ENCODE measurements at regions not wholly inside any gene's neighbourhood (a gene's known extent, or its start where the extent isn't known, plus 50 kb on each side); places are given as distances from the start of the nearest gene placed in this dataset.
A peak's percentile ranks its signal among the peaks of the same experiment; 100 is the strongest.

GRCh38 chr7:54111814-54112511, 430.2 kb upstream of the VSTM2A start:
- Histone ChIP-seq H2AFZ (ENCODE audit: low read length) (peak overlapping the region; percentile 26; the same call in 1 of the 2 replicates), H2BK5ac (ENCODE audit: low read depth, low read length) (no peak overlapping the region), H3K4me1 (replicated peaks in 1 of 4; ENCODE audit: control insufficient read depth in 3 of 4, insufficient read depth in 4 of 4, low read length in 3 of 4) (peaks cover 0 to 3% (median 0%) of the 10 kb centered on the region in 4 experiments; a peak in 1 of 7 replicates), H2BK120ac (replicated peaks; ENCODE audit: low read depth, low read length) (no peak overlapping the region), H4K20me1 (replicated peaks in 1 of 2; ENCODE audit: control insufficient read depth in 1 of 2, insufficient read depth in 2 of 2, low read length in 2 of 2) (no peaks in the 10 kb centered on the region), H3K14ac (ENCODE audit: insufficient read length) (no peak overlapping the region), H3K9ac (replicated peaks in 1 of 4; ENCODE audit: extremely low read depth in 1 of 4, low read depth in 3 of 4, low read length in 3 of 4) (no peak overlapping the region), H4K91ac (replicated peaks; ENCODE audit: insufficient read length, low read length) (no peak overlapping the region), H3K36me3 (ENCODE audit: control insufficient read depth in 2 of 4, insufficient read depth in 4 of 4, low read length in 3 of 4) (no peaks in the 10 kb centered on the region), H3K23me2 (ENCODE audit: low read depth, low read length) (no peaks in the 10 kb centered on the region), H3K4me3 (ENCODE audit: extremely low read depth in 1 of 4, insufficient read depth in 2 of 4, low read depth in 3 of 4, low read length in 4 of 4) (no peak overlapping the region), H3K27ac (ENCODE audit: low read depth, low read length) (no peak overlapping the region), H3K18ac (ENCODE audit: extremely low read depth, low read length) (no peak overlapping the region), H4K8ac (ENCODE audit: extremely low read depth, insufficient read depth, low read length) (no peak overlapping the region), H2BK20ac (ENCODE audit: low read length) (no peak overlapping the region), H2BK12ac (ENCODE audit: low read depth, low read length) (no peak overlapping the region), H3K79me2 (ENCODE audit: control insufficient read depth in 1 of 2, insufficient read depth in 2 of 2, low read length in 2 of 2) (no peaks in the 10 kb centered on the region), H3K79me1 (ENCODE audit: low read depth, low read length) (no peaks in the 10 kb centered on the region), H3K56ac (replicated peaks; ENCODE audit: insufficient read length, low read depth, low read length) (no peak overlapping the region), H2AK5ac (ENCODE audit: low read depth, low read length) (no peak overlapping the region), H3K4me2 (ENCODE audit: insufficient read depth in 1 of 2, low read depth in 2 of 2, low read length in 2 of 2) (no peak overlapping the region), H3K23ac (ENCODE audit: insufficient read length) (no peak overlapping the region), H3K4ac (replicated peaks; ENCODE audit: insufficient read length, low read depth, low read length) (no peak overlapping the region), H3K27me3 (replicated peaks in 1 of 4; ENCODE audit: control insufficient read depth in 3 of 4, extremely low read depth in 1 of 4, insufficient read depth in 3 of 4, low read length in 3 of 4) (no peaks in the 10 kb centered on the region), H2BK15ac (ENCODE audit: low read length) (no peak overlapping the region), H4K5ac (ENCODE audit: insufficient read length, low read depth, low read length) (no peak overlapping the region), H3K9me3 (ENCODE audit: insufficient read depth in 2 of 2, low read depth in 1 of 2, low read length in 1 of 2) (no peaks in the 10 kb centered on the region)
- no peak for DNase-seq (ENCODE audit: low read depth in 1 of 2, low spot score in 2 of 2)
- CTCF ChIA-PET (ENCODE audit: partially characterized antibody): no interaction called here
- WGBS, 2 experiments (ENCODE audit: extremely low coverage in 1 of 2, insufficient coverage in 1 of 2, insufficient read length in 1 of 2, insufficient replicate concordance in 2 of 2, low coverage in 1 of 2, low lambda C conversion rate in 2 of 2, missing lambda C conversion rate in 1 of 2): 89% methylated on average over 6 of the region's 6 CpGs; no CpG with 5 or more reads in 1 of the 2 experiments
- POLR2A ChIA-PET (ENCODE audit: partially characterized antibody): no interaction called here
- no peak for FAIRE-seq
- TF ChIP-seq HDAC6 (IDR thresholded peaks at IDR 0.05; ENCODE audit: low read depth, low read length): no peak
- TF ChIP-seq SIN3A (conservative IDR thresholded peaks at IDR 0.05 in 1 of 2, IDR thresholded peaks at IDR 0.05 in 1 of 2; ENCODE audit: low read depth in 1 of 2, low read length in 2 of 2): no peak
- TF ChIP-seq JUN (IDR thresholded peaks at IDR 0.05; ENCODE audit: low read depth, low read length): no peak
- TF ChIP-seq HDAC2 (IDR thresholded peaks at IDR 0.05; ENCODE audit: borderline replicate concordance in 1 of 2, low read depth in 2 of 2, low read length in 2 of 2): no peak
- no peak for TF ChIP-seq EGR1 (IDR thresholded peaks at IDR 0.05; ENCODE audit: borderline replicate concordance, low read depth, low read length)
- TF ChIP-seq CHD1 (IDR thresholded peaks at IDR 0.05; ENCODE audit: low read depth, low read length): no peak
- TF ChIP-seq GABPA (IDR thresholded peaks at IDR 0.05; ENCODE audit: borderline replicate concordance, insufficient read depth, low read length): no peak
- no peak for TF ChIP-seq USF2 (IDR thresholded peaks at IDR 0.05; ENCODE audit: low read length)
- no peak for TF ChIP-seq RFX5 (IDR thresholded peaks at IDR 0.05; ENCODE audit: borderline replicate concordance, low read depth, low read length)
- TF ChIP-seq SP4 (IDR thresholded peaks at IDR 0.05; ENCODE audit: low read length): no peak
- no peak for TF ChIP-seq BCL11A (IDR thresholded peaks at IDR 0.05; ENCODE audit: low read depth in 2 of 2, low read length in 2 of 2)
- TF ChIP-seq RXRA (IDR thresholded peaks at IDR 0.05; ENCODE audit: insufficient read depth, low read depth, low read length): no peak

All from H1 (cell line).